ENCODE measurements at regions not wholly inside any gene's neighbourhood (a gene's known extent, or its start where the extent isn't known, plus 50 kb on each side); places are given as distances from the start of the nearest gene placed in this dataset.

GRCh38 chr12:125214289-125214688 is 149.1 kb downstream of the AACS start:
- CTCF ChIA-PET (ENCODE audit: unreplicated experiment) = no interaction called here
- TF ChIP-seq CTCF (conservative IDR thresholded peaks at IDR 0.05; ENCODE audit: low read length) = no peak
- no peak for TF ChIP-seq EZH2phosphoT487 (IDR thresholded peaks at IDR 0.05; ENCODE audit: borderline replicate concordance, low read depth, low read length)
- no peak overlapping the region for H3K4me3 ChIP-seq (ENCODE audit: low read depth, low read length, poor library complexity, severe bottlenecking)
- POLR2A ChIA-PET = no interaction called here
- no peak for DNase-seq (ENCODE audit: low spot score)
- no peaks in the 10 kb centered on the region for H3K9me3 ChIP-seq (ENCODE audit: low read length)
- no peak overlapping the region for H2AFZ ChIP-seq (ENCODE audit: low read length)
- no peaks in the 10 kb centered on the region for H3K36me3 ChIP-seq (ENCODE audit: insufficient read depth, low read length)
- H3K4me2 ChIP-seq (ENCODE audit: low read length) = no peak overlapping the region
- no peaks in the 10 kb centered on the region for H3K9me2 ChIP-seq (ENCODE audit: insufficient read depth, low read length)
- no peaks in the 10 kb centered on the region for H3K79me2 ChIP-seq (ENCODE audit: insufficient read depth, low read depth, low read length)
- peaks cover 8% of the 10 kb centered on the region for H3K4me1 ChIP-seq (ENCODE audit: insufficient read depth, low read length, poor library complexity, severe bottlenecking)
- intact Hi-C loops (cut with micrococcal nuclease; ENCODE audit: unreplicated experiment) = no loop called here
- no TSS peak for BruUV-seq (replicated peaks)
- H3K27ac ChIP-seq (ENCODE audit: low read depth, low read length, poor library complexity, severe bottlenecking) = no peak overlapping the region
- no peaks in the 10 kb centered on the region for H4K20me1 ChIP-seq (ENCODE audit: insufficient read depth, low read length)

GRCh38 chr12:125216756-125217155 is 151.5 kb downstream of the AACS start:
- no peak for DNase-seq (ENCODE audit: low spot score)
- Histone ChIP-seq H3K9me2 (ENCODE audit: insufficient read depth, low read length) (no peaks in the 10 kb centered on the region), H4K20me1 (ENCODE audit: insufficient read depth, low read length) (no peaks in the 10 kb centered on the region), H3K36me3 (ENCODE audit: insufficient read depth, low read length) (no peaks in the 10 kb centered on the region), H3K4me2 (ENCODE audit: low read length) (no peak overlapping the region), H2AFZ (ENCODE audit: low read length) (no peak overlapping the region), H3K27ac (ENCODE audit: low read depth, low read length, poor library complexity, severe bottlenecking) (no peak overlapping the region), H3K4me3 (ENCODE audit: low read depth, low read length, poor library complexity, severe bottlenecking) (no peak overlapping the region), H3K4me1 (ENCODE audit: insufficient read depth, low read length, poor library complexity, severe bottlenecking) (no peaks in the 10 kb centered on the region), H3K79me2 (ENCODE audit: insufficient read depth, low read depth, low read length) (no peaks in the 10 kb centered on the region), H3K9me3 (ENCODE audit: low read length) (no peaks in the 10 kb centered on the region)
- POLR2A ChIA-PET = no interaction called here
- intact Hi-C loops (cut with micrococcal nuclease; ENCODE audit: unreplicated experiment) = no loop called here
- TF ChIP-seq CTCF (conservative IDR thresholded peaks at IDR 0.05; ENCODE audit: low read length) (no peak), EZH2phosphoT487 (IDR thresholded peaks at IDR 0.05; ENCODE audit: borderline replicate concordance, low read depth, low read length) (no peak)
- CTCF ChIA-PET (ENCODE audit: unreplicated experiment) = no interaction called here
- BruUV-seq (replicated peaks) = no TSS peak

- Histone ChIP-seq H3K4me3 (ENCODE audit: low read depth, low read length, poor library complexity, severe bottlenecking) (no peak overlapping the region), H3K9me2 (ENCODE audit: insufficient read depth, low read length) (no peaks in the 10 kb centered on the region), H3K36me3 (ENCODE audit: insufficient read depth, low read length) (no peaks in the 10 kb centered on the region), H2AFZ (ENCODE audit: low read length) (no peak overlapping the region), H3K4me2 (ENCODE audit: low read length) (no peak overlapping the region), H3K79me2 (ENCODE audit: insufficient read depth, low read depth, low read length) (no peaks in the 10 kb centered on the region), H3K4me1 (ENCODE audit: insufficient read depth, low read length, poor library complexity, severe bottlenecking) (no peaks in the 10 kb centered on the region), H3K27ac (ENCODE audit: low read depth, low read length, poor library complexity, severe bottlenecking) (no peak overlapping the region), H4K20me1 (ENCODE audit: insufficient read depth, low read length) (no peaks in the 10 kb centered on the region), H3K9me3 (ENCODE audit: low read length) (no peaks in the 10 kb centered on the region)
- POLR2A ChIA-PET = no interaction called here
- CTCF ChIA-PET (ENCODE audit: unreplicated experiment) = no interaction called here
- no peak for DNase-seq (ENCODE audit: low spot score)
- intact Hi-C loops (cut with micrococcal nuclease; ENCODE audit: unreplicated experiment) = no loop called here
- BruUV-seq (replicated peaks) = no TSS peak
- no peak for TF ChIP-seq EZH2phosphoT487 (IDR thresholded peaks at IDR 0.05; ENCODE audit: borderline replicate concordance, low read depth, low read length)
- TF ChIP-seq CTCF (conservative IDR thresholded peaks at IDR 0.05; ENCODE audit: low read length) = no peak
Measured at GRCh38 chr12:125217308-125217707, 152.1 kb downstream of the AACS start.
